Gastrocnemius medialis (tissue), 4 donors: ENCODE measurements at regions not wholly inside any gene's neighbourhood (a gene's known extent, or its start where the extent isn't known, plus 50 kb on each side); places are given as distances from the start of the nearest gene placed in this dataset.

Experiments used
- POLR2A ChIP-seq, 2 donors: fragments of 450-650 bp; IDR thresholded peaks; one replicate each; pipeline ENCODE4 v1.6.1; 2017; ENCODE audit warnings: antibody characterized with exemption in 2 of 2, mild to moderate bottlenecking in 2 of 2, moderate library complexity in 2 of 2
- TF ChIP-seq, protein P1 (sequence below), 5 experiments: fragments of 450-650 bp in 3 of 5; fragments of 200-600 bp in 2 of 5; sonication (generic) in 2 of 5; IDR thresholded peaks in 4 of 5; conservative IDR thresholded peaks in 1 of 5; 1 replicate in 4 of 5; 2 replicates in 1 of 5; pipeline ENCODE4 v1.5.1; 2016 to 2019; ENCODE audit warnings: antibody characterized with exemption in 5 of 5, mild to moderate bottlenecking in 3 of 5, moderate library complexity in 3 of 5

- TF ChIP-seq, protein P1, sequence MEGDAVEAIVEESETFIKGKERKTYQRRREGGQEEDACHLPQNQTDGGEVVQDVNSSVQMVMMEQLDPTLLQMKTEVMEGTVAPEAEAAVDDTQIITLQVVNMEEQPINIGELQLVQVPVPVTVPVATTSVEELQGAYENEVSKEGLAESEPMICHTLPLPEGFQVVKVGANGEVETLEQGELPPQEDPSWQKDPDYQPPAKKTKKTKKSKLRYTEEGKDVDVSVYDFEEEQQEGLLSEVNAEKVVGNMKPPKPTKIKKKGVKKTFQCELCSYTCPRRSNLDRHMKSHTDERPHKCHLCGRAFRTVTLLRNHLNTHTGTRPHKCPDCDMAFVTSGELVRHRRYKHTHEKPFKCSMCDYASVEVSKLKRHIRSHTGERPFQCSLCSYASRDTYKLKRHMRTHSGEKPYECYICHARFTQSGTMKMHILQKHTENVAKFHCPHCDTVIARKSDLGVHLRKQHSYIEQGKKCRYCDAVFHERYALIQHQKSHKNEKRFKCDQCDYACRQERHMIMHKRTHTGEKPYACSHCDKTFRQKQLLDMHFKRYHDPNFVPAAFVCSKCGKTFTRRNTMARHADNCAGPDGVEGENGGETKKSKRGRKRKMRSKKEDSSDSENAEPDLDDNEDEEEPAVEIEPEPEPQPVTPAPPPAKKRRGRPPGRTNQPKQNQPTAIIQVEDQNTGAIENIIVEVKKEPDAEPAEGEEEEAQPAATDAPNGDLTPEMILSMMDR (IDR thresholded peaks at IDR 0.05 in 4 of 5, conservative IDR thresholded peaks at IDR 0.05 in 1 of 5): no peak
- no peak for TF ChIP-seq POLR2A (IDR thresholded peaks at IDR 0.05)
These were observed 256.6 kb downstream of the ZWINT start for GRCh38 chr10:56104487-56104886.
